PC-9 (cell line): ENCODE measurements at regions not wholly inside any gene's neighbourhood (a gene's known extent, or its start where the extent isn't known, plus 50 kb on each side); places are given as distances from the start of the nearest gene placed in this dataset.
"Not testable (repeated sequence)": the region's sequence is repeated elsewhere in the genome, so short reads cannot be mapped to it uniquely, and the experiment has no call there.

Experiments used
- BruUV-seq: library from RNA; stranded (reverse); fragments of 400-500 nt; replicated peaks from 2 replicates; lab custom pipeline; 2021; lab: Mats Ljungman, UMichigan
- CTCF ChIA-PET: fragments of 300-600 bp; sonication (Branson Sonifier 250); formaldehyde crosslinking; loops from one replicate; lab custom pipeline; 2022; ENCODE audit warnings: antibody characterized with exemption; lab: Charles Lee
- POLR2A ChIA-PET: fragments of 300-600 bp; sonication (Branson Sonifier 250); formaldehyde crosslinking; loops from one replicate; lab custom pipeline; 2022; ENCODE audit warnings: antibody characterized with exemption; ENCODE audit not compliant: unreplicated experiment; lab: Charles Lee
- DNase-seq, 2 experiments: peaks; one replicate each; pipeline versions ENCODE4 v3.0.0 to v3.0.0-alpha.2; 2015 to 2022; ENCODE audit warnings: mixed read lengths in 1 of 2
- H2AFZ ChIP-seq: fragments of 200-600 bp; sonication (generic); 2 replicates; pipeline ENCODE4 v1.8.1; 2017; ENCODE audit warnings: antibody characterized with exemption
- H3F3A ChIP-seq: fragments of 200-600 bp; sonication (generic); 2 replicates; pipeline ENCODE4 v1.8.1; 2017; ENCODE audit warnings: antibody characterized with exemption, mild to moderate bottlenecking, low read depth; ENCODE audit not compliant: insufficient read depth
- H3K27ac ChIP-seq: fragments of 200-600 bp; sonication (generic); 2 replicates; pipeline ENCODE4 v1.6.1; 2016; ENCODE audit warnings: mixed run types
- H3K27me3 ChIP-seq: fragments of 200-600 bp; sonication (generic); 2 replicates; pipeline ENCODE4 v1.6.1; 2016; ENCODE audit warnings: low read depth, mixed run types; ENCODE audit not compliant: insufficient read depth
- H3K36me3 ChIP-seq: fragments of 200-600 bp; sonication (generic); 2 replicates; pipeline ENCODE4 v1.6.1; 2016; ENCODE audit warnings: low read depth, mixed run types
- H3K4me1 ChIP-seq: fragments of 200-600 bp; sonication (generic); replicated peaks from 2 replicates; pipeline ENCODE4 v1.6.1; 2016; ENCODE audit warnings: mixed run types; ENCODE audit not compliant: insufficient read depth
- H3K4me2 ChIP-seq: fragments of 200-600 bp; sonication (generic); 2 replicates; pipeline ENCODE4 v1.6.1; 2017; ENCODE audit warnings: mixed run types
- H3K4me3 ChIP-seq: fragments of 200-600 bp; sonication (generic); 2 replicates; pipeline ENCODE4 v1.6.1; 2016; ENCODE audit warnings: mixed run types
- H3K79me2 ChIP-seq: fragments of 200-600 bp; sonication (generic); 2 replicates; pipeline ENCODE4 v1.6.1; 2017; ENCODE audit warnings: low read depth, mixed run types
- H3K9me2 ChIP-seq: fragments of 200-600 bp; sonication (generic); 2 replicates; pipeline ENCODE4 v1.8.1; 2017; ENCODE audit warnings: mild to moderate bottlenecking; ENCODE audit not compliant: insufficient read depth
- H3K9me3 ChIP-seq: fragments of 200-600 bp; sonication (generic); 2 replicates; pipeline ENCODE4 v1.8.1; 2016; ENCODE audit warnings: low read depth; ENCODE audit not compliant: insufficient read depth
- H4K20me1 ChIP-seq: fragments of 200-600 bp; sonication (generic); 2 replicates; pipeline ENCODE4 v1.8.1; 2017; ENCODE audit not compliant: insufficient read depth
- EZH2 ChIP-seq: fragments of 200-600 bp; sonication (generic); IDR thresholded peaks from 2 replicates; pipeline ENCODE4 v1.8.0; 2017; ENCODE audit warnings: antibody characterized with exemption, low read depth
- intact Hi-C: fragments of 100-400 bp; cut with micrococcal nuclease; formaldehyde crosslinking; loops from one replicate; pipeline ENCODE4 v1.10.0; 2022; ENCODE audit not compliant: unreplicated experiment
- TF ChIP-seq, protein P1 (sequence below): fragments of 200-600 bp; sonication (generic); conservative IDR thresholded peaks from 2 replicates; pipeline ENCODE4 v1.6.1; 2017; ENCODE audit warnings: mixed run types, antibody characterized with exemption, mild to moderate bottlenecking, moderate library complexity

- no peak overlapping the region for H2AFZ ChIP-seq
- DNase-seq = no peak
- H3K4me3 ChIP-seq = no peak overlapping the region
- no peaks in the 10 kb centered on the region for H3K36me3 ChIP-seq
- TF ChIP-seq, protein P1, sequence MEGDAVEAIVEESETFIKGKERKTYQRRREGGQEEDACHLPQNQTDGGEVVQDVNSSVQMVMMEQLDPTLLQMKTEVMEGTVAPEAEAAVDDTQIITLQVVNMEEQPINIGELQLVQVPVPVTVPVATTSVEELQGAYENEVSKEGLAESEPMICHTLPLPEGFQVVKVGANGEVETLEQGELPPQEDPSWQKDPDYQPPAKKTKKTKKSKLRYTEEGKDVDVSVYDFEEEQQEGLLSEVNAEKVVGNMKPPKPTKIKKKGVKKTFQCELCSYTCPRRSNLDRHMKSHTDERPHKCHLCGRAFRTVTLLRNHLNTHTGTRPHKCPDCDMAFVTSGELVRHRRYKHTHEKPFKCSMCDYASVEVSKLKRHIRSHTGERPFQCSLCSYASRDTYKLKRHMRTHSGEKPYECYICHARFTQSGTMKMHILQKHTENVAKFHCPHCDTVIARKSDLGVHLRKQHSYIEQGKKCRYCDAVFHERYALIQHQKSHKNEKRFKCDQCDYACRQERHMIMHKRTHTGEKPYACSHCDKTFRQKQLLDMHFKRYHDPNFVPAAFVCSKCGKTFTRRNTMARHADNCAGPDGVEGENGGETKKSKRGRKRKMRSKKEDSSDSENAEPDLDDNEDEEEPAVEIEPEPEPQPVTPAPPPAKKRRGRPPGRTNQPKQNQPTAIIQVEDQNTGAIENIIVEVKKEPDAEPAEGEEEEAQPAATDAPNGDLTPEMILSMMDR = no peak
- TF ChIP-seq EZH2 = no peak
- no peaks in the 10 kb centered on the region for H3K9me3 ChIP-seq
- H3K4me1 ChIP-seq = no peaks in the 10 kb centered on the region
- POLR2A ChIA-PET = no interaction called here
- H3K79me2 ChIP-seq = no peaks in the 10 kb centered on the region
- CTCF ChIA-PET = no interaction called here
- no peak overlapping the region for H3K27ac ChIP-seq
- no peak overlapping the region for H3K4me2 ChIP-seq
- H4K20me1 ChIP-seq = no peaks in the 10 kb centered on the region
- H3K9me2 ChIP-seq = no peaks in the 10 kb centered on the region
- H3F3A ChIP-seq = no peaks in the 10 kb centered on the region
- BruUV-seq = no TSS peak
- no peaks in the 10 kb centered on the region for H3K27me3 ChIP-seq
- intact Hi-C loops = no loop called here
These were observed 386.3 kb upstream of the TMTC1 start for GRCh38 chr12:30169839-30170591.

GRCh38 chr12:30166006-30166795 is 382.5 kb upstream of the TMTC1 start:
- POLR2A ChIA-PET = no interaction called here
- H3K4me2 ChIP-seq = no peak overlapping the region
- no peak overlapping the region for H3K4me3 ChIP-seq
- DNase-seq = no peak
- no TSS peak for BruUV-seq
- intact Hi-C loops = no loop called here
- H2AFZ ChIP-seq = no peak overlapping the region
- H3K79me2 ChIP-seq = no peaks in the 10 kb centered on the region
- peaks cover 1% of the 10 kb centered on the region; the same call in 1 of the 2 replicates for H3K9me3 ChIP-seq
- H3K9me2 ChIP-seq = no peaks in the 10 kb centered on the region
- no peak overlapping the region for H3K27ac ChIP-seq
- CTCF ChIA-PET = interaction anchor here (0.5 kb wide), 1 partner anchor 371 kb away, joined by 5 read pairs; no protein-coding TSS in a partner anchor
- no peaks in the 10 kb centered on the region for H3F3A ChIP-seq
- H4K20me1 ChIP-seq = no peaks in the 10 kb centered on the region
- TF ChIP-seq EZH2 = no peak
- TF ChIP-seq, protein P1 = no peak
- no peaks in the 10 kb centered on the region for H3K36me3 ChIP-seq
- no peaks in the 10 kb centered on the region for H3K4me1 ChIP-seq
- no peaks in the 10 kb centered on the region for H3K27me3 ChIP-seq

DNA sequence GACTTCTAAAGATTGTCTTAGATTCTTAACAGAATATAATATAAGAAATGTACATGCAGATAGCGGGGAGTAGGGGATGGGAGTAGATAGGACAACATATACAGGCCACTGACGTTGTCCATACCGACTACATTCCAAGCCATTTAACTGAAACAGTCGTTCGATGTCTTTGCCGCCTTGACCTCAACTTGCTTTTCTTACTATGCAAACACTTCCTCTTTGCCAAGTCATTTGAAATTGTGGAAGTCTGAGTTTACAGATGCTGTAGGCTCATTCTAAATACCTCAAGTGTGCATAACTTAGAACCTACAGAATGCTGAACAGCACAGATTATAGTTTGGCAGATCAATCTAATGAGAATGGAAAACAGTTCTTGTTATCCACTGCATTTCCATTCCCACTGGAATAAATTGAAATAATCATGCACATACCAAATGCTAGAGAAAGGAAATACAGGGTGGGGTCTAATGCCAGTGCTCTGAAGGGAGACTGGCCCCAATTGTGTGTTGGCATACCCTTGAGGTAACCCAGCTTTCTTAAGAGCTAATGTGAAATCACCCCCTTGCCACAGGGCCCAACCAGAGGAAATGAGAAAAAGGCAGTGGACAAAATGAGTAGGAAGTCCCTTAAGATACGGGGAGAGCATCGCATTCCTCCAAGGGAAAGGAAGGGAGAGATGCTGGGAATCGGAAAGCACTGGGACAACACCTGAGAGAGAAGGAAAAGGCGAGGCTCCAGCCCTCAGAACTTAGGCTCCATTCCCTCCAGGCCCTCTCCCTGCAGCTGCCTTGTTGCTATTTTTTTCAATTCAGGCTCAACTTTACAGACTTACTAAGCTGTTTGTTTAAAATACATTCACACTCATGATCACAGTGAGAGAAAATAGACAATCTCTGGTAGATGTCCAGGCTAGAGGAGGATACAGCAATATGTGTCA is 380.9 kb upstream of the TMTC1 start:
- no peak for TF ChIP-seq EZH2
- TF ChIP-seq, protein P1 = no peak
- ChIA-PET POLR2A (no interaction called here), CTCF (no interaction called here)
- no TSS peak for BruUV-seq
- H3K4me3 ChIP-seq = no peak overlapping the region
- no peaks in the 10 kb centered on the region for H3K79me2 ChIP-seq
- H3K9me3 ChIP-seq = peaks cover 4% of the 10 kb centered on the region; the same call in 1 of the 2 replicates
- intact Hi-C loops = no loop called here
- no peak overlapping the region for H3K4me2 ChIP-seq
- no peak overlapping the region for H2AFZ ChIP-seq
- H3K27me3 ChIP-seq = no peaks in the 10 kb centered on the region
- no peaks in the 10 kb centered on the region for H3F3A ChIP-seq
- no peaks in the 10 kb centered on the region for H3K4me1 ChIP-seq
- no peaks in the 10 kb centered on the region for H4K20me1 ChIP-seq
- DNase-seq = no peak
- no peaks in the 10 kb centered on the region for H3K36me3 ChIP-seq
- H3K9me2 ChIP-seq = no peaks in the 10 kb centered on the region
- no peak overlapping the region for H3K27ac ChIP-seq

- H3K4me3 ChIP-seq, H3K4me1 ChIP-seq, DNase-seq, H3F3A ChIP-seq, H4K20me1 ChIP-seq, H2AFZ ChIP-seq, POLR2A ChIA-PET, H3K4me2 ChIP-seq, BruUV-seq, intact Hi-C loops, H3K36me3 ChIP-seq, H3K79me2 ChIP-seq, CTCF ChIA-PET, H3K27me3 ChIP-seq, H3K9me2 ChIP-seq, H3K9me3 ChIP-seq, H3K27ac ChIP-seq: not testable (repeated sequence)
These were observed 373.1 kb upstream of the TMTC1 start for GRCh38 chr12:30156833-30157232.
